C4-2B (cell line): ENCODE measurements at regions not wholly inside any gene's neighbourhood (a gene's known extent, or its start where the extent isn't known, plus 50 kb on each side); places are given as distances from the start of the nearest gene placed in this dataset.

ENCODE experiments used
- ZFX ChIP-seq: fragments of 450-650 bp; IDR thresholded peaks from 2 replicates; pipeline ENCODE4 v1.6.1; 2017
- TF ChIP-seq, protein P1 (sequence below): fragments of 450-650 bp; conservative IDR thresholded peaks from 2 replicates; pipeline ENCODE4 v1.5.1; 2017; ENCODE audit warnings: mild to moderate bottlenecking

DNA sequence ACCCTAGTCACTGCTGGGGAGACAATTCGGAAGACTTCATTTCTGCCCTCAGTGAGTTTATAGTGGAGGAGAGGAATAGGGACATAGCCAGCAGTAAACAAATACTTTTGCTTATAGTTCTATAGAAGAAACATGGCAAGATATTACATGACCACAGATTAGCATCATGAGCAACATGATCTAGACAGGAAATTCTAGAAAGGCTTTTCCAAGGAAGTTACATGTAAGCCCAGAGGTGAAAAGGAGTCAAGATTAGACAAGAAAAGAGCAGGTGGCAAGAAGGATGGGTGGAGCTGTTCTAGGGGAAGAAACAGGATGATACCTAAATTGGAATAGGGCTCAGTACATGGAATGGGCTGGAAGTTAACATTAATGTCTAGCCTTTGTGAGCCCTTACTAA, 82.8 kb upstream of the MYO10 start:
- TF ChIP-seq, protein P1, sequence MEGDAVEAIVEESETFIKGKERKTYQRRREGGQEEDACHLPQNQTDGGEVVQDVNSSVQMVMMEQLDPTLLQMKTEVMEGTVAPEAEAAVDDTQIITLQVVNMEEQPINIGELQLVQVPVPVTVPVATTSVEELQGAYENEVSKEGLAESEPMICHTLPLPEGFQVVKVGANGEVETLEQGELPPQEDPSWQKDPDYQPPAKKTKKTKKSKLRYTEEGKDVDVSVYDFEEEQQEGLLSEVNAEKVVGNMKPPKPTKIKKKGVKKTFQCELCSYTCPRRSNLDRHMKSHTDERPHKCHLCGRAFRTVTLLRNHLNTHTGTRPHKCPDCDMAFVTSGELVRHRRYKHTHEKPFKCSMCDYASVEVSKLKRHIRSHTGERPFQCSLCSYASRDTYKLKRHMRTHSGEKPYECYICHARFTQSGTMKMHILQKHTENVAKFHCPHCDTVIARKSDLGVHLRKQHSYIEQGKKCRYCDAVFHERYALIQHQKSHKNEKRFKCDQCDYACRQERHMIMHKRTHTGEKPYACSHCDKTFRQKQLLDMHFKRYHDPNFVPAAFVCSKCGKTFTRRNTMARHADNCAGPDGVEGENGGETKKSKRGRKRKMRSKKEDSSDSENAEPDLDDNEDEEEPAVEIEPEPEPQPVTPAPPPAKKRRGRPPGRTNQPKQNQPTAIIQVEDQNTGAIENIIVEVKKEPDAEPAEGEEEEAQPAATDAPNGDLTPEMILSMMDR, result no peak
- TF ChIP-seq ZFX, result no peak
